Trophoblast cell (in vitro differentiated cells and primary cell): ENCODE measurements at regions not wholly inside any gene's neighbourhood (a gene's known extent, or its start where the extent isn't known, plus 50 kb on each side); places are given as distances from the start of the nearest gene placed in this dataset.

ENCODE experiments used
- DNase-seq, 2 donors: peaks; one replicate each; pipeline ENCODE4 v3.0.0-alpha.2; 2016
- H2AFZ ChIP-seq: 2 replicates; pipeline ENCODE4 v1.6.1; 2013; ENCODE audit warnings: low read length, moderate library complexity, mild to moderate bottlenecking; ENCODE audit not compliant: insufficient read depth, poor library complexity
- H2AK5ac ChIP-seq: 2 replicates; pipeline ENCODE4 v1.6.1; 2013; ENCODE audit warnings: mild to moderate bottlenecking, low read length
- H2BK120ac ChIP-seq: 2 replicates; pipeline ENCODE4 v1.6.1; 2013; ENCODE audit warnings: low read length, mild to moderate bottlenecking, moderate library complexity; ENCODE audit not compliant: insufficient read depth, poor library complexity
- H2BK12ac ChIP-seq: 2 replicates; pipeline ENCODE4 v1.6.1; 2013; ENCODE audit warnings: mild to moderate bottlenecking, low read length, moderate library complexity
- H2BK5ac ChIP-seq: 2 replicates; pipeline ENCODE4 v1.6.1; 2013; ENCODE audit warnings: low read length, low read depth, moderate library complexity, mild to moderate bottlenecking; ENCODE audit not compliant: poor library complexity
- H3K14ac ChIP-seq: 2 replicates; pipeline ENCODE4 v1.6.1; 2013; ENCODE audit warnings: mild to moderate bottlenecking, low read length
- H3K18ac ChIP-seq: 2 replicates; pipeline ENCODE4 v1.6.1; 2013; ENCODE audit warnings: mild to moderate bottlenecking, low read length
- H3K23ac ChIP-seq: 2 replicates; pipeline ENCODE4 v1.6.1; 2013; ENCODE audit warnings: low read length
- H3K27ac ChIP-seq: 2 replicates; pipeline ENCODE4 v1.5.1; 2013; ENCODE audit warnings: low read depth, mild to moderate bottlenecking, inconsistent platforms, low read length, moderate library complexity
- H3K27me3 ChIP-seq: 2 replicates; pipeline ENCODE4 v1.6.1; 2013; ENCODE audit warnings: inconsistent platforms, mild to moderate bottlenecking, low read length, moderate library complexity; ENCODE audit not compliant: insufficient read depth
- H3K36me3 ChIP-seq, 2 experiments: 1 replicate in 1 of 2; 2 replicates in 1 of 2; pipeline ENCODE4 v1.6.1; 2013; ENCODE audit warnings: low read length in 2 of 2, mild to moderate bottlenecking in 2 of 2, moderate library complexity in 1 of 2; ENCODE audit not compliant: insufficient read depth in 2 of 2, control insufficient read depth in 1 of 2
- H3K4ac ChIP-seq: 2 replicates; pipeline ENCODE4 v1.6.1; 2013; ENCODE audit warnings: low read depth, mild to moderate bottlenecking, low read length, moderate library complexity
- H3K4me1 ChIP-seq, 2 experiments: 1 replicate in 1 of 2; 2 replicates in 1 of 2; pipeline ENCODE4 v1.6.1; 2013; ENCODE audit warnings: low read length in 2 of 2, mild to moderate bottlenecking in 2 of 2, moderate library complexity in 1 of 2; ENCODE audit not compliant: insufficient read depth in 2 of 2, control insufficient read depth in 1 of 2
- H3K4me2 ChIP-seq: 2 replicates; pipeline ENCODE4 v1.6.1; 2013; ENCODE audit warnings: inconsistent platforms, mild to moderate bottlenecking, low read length, moderate library complexity
- H3K4me3 ChIP-seq: 2 replicates; pipeline ENCODE4 v1.5.1; 2013; ENCODE audit warnings: mild to moderate bottlenecking, low read depth, low read length, inconsistent platforms
- H3K79me1 ChIP-seq: one replicate; pipeline ENCODE4 v1.6.1; 2013; ENCODE audit warnings: low read length
- H3K79me2 ChIP-seq: 2 replicates; pipeline ENCODE4 v1.6.1; 2013; ENCODE audit warnings: low read length, mild to moderate bottlenecking; ENCODE audit not compliant: control insufficient read depth, insufficient read depth, poor library complexity
- H3K9ac ChIP-seq: 2 replicates; pipeline ENCODE4 v1.6.1; 2013; ENCODE audit warnings: mild to moderate bottlenecking, low read length
- H3K9me3 ChIP-seq: 2 replicates; pipeline ENCODE4 v1.6.1; 2013; ENCODE audit warnings: low read depth, mild to moderate bottlenecking, control low read depth, inconsistent platforms, low read length; ENCODE audit not compliant: insufficient read depth
- H4K12ac ChIP-seq: 2 replicates; pipeline ENCODE4 v1.6.1; 2013; ENCODE audit warnings: low read depth, mild to moderate bottlenecking, low read length, moderate library complexity
- H4K8ac ChIP-seq: 2 replicates; pipeline ENCODE4 v1.6.1; 2013; ENCODE audit warnings: low read depth, mild to moderate bottlenecking, low read length, moderate library complexity
- H4K91ac ChIP-seq: one replicate; pipeline ENCODE4 v1.6.1; 2013; ENCODE audit warnings: low read depth, mild to moderate bottlenecking, low read length, moderate library complexity
- WGBS: extraction: QIAGEN DNeasy Blood & Tissue Kit; methylation state at CpG from one replicate; pipeline ENCODE4 v1.1.7; 2013; ENCODE audit warnings: missing lambda C conversion rate; ENCODE audit not compliant: insufficient read length, insufficient coverage; ENCODE audit errors: extremely low coverage; 5-methylcytosine and 5-hydroxymethylcytosine counted together

GRCh38 chr9:109907400-109907799 lies 127.4 kb downstream of the PALM2AKAP2 start:
- H3K27me3 ChIP-seq: no peaks in the 10 kb centered on the region
- no peak overlapping the region for H3K18ac ChIP-seq
- H4K91ac ChIP-seq: no peak overlapping the region
- H3K79me2 ChIP-seq: no peaks in the 10 kb centered on the region
- H4K12ac ChIP-seq: no peak overlapping the region
- WGBS: no CpG with 5 or more reads among the region's 5 CpGs
- no peak overlapping the region for H3K4ac ChIP-seq
- H3K14ac ChIP-seq: no peak overlapping the region
- H3K79me1 ChIP-seq: no peaks in the 10 kb centered on the region
- H3K9me3 ChIP-seq: no peaks in the 10 kb centered on the region
- no peak overlapping the region for H2AK5ac ChIP-seq
- no peak overlapping the region for H3K4me2 ChIP-seq
- H3K4me3 ChIP-seq: no peak overlapping the region
- no peak overlapping the region for H2AFZ ChIP-seq
- no peak overlapping the region for H2BK120ac ChIP-seq
- no peak overlapping the region for H4K8ac ChIP-seq
- H3K27ac ChIP-seq: no peak overlapping the region
- H3K36me3 ChIP-seq: no peaks in the 10 kb centered on the region
- H3K4me1 ChIP-seq: peaks cover 0 to 2% of the 10 kb centered on the region in 2 experiments
- no peak overlapping the region for H3K23ac ChIP-seq
- no peak for DNase-seq
- H2BK12ac ChIP-seq: no peak overlapping the region
- no peak overlapping the region for H2BK5ac ChIP-seq
- no peak overlapping the region for H3K9ac ChIP-seq

GRCh38 chr9:109907810-109908458 lies 127.9 kb downstream of the PALM2AKAP2 start:
- peaks cover 0 to 2% of the 10 kb centered on the region in 2 experiments for H3K4me1 ChIP-seq
- H3K9ac ChIP-seq: no peak overlapping the region
- H3K23ac ChIP-seq: no peak overlapping the region
- no peak overlapping the region for H3K27ac ChIP-seq
- H2BK120ac ChIP-seq: no peak overlapping the region
- H3K9me3 ChIP-seq: no peaks in the 10 kb centered on the region
- no peak overlapping the region for H4K91ac ChIP-seq
- H3K18ac ChIP-seq: no peak overlapping the region
- H2AK5ac ChIP-seq: no peak overlapping the region
- H2AFZ ChIP-seq: no peak overlapping the region
- no peak overlapping the region for H2BK12ac ChIP-seq
- DNase-seq: no peak
- H2BK5ac ChIP-seq: no peak overlapping the region
- H3K14ac ChIP-seq: no peak overlapping the region
- H3K36me3 ChIP-seq: no peaks in the 10 kb centered on the region
- H3K79me1 ChIP-seq: no peaks in the 10 kb centered on the region
- H3K4me3 ChIP-seq: no peak overlapping the region
- no CpG with 5 or more reads among the region's 4 CpGs for WGBS
- no peak overlapping the region for H3K4me2 ChIP-seq
- no peak overlapping the region for H3K4ac ChIP-seq
- H3K79me2 ChIP-seq: no peaks in the 10 kb centered on the region
- H3K27me3 ChIP-seq: no peaks in the 10 kb centered on the region
- H4K8ac ChIP-seq: no peak overlapping the region
- no peak overlapping the region for H4K12ac ChIP-seq

GRCh38 chr9:109908459-109909390 lies 128.7 kb downstream of the PALM2AKAP2 start:
- H3K23ac ChIP-seq: no peak overlapping the region
- no peak overlapping the region for H3K4me2 ChIP-seq
- H2AK5ac ChIP-seq: no peak overlapping the region
- no peak overlapping the region for H3K27ac ChIP-seq
- no peak overlapping the region for H3K4me3 ChIP-seq
- H4K8ac ChIP-seq: no peak overlapping the region
- H3K4ac ChIP-seq: no peak overlapping the region
- H2BK12ac ChIP-seq: no peak overlapping the region
- H3K79me2 ChIP-seq: no peaks in the 10 kb centered on the region
- no peaks in the 10 kb centered on the region for H3K9me3 ChIP-seq
- H3K14ac ChIP-seq: no peak overlapping the region
- H2AFZ ChIP-seq: no peak overlapping the region
- H2BK120ac ChIP-seq: no peak overlapping the region
- H3K4me1 ChIP-seq: peaks cover 0 to 2% of the 10 kb centered on the region in 2 experiments
- no peaks in the 10 kb centered on the region for H3K79me1 ChIP-seq
- H3K36me3 ChIP-seq: no peaks in the 10 kb centered on the region
- H4K12ac ChIP-seq: no peak overlapping the region
- WGBS: no CpG with 5 or more reads among the region's 12 CpGs
- H4K91ac ChIP-seq: no peak overlapping the region
- no peak overlapping the region for H3K9ac ChIP-seq
- no peak overlapping the region for H3K18ac ChIP-seq
- no peak overlapping the region for H2BK5ac ChIP-seq
- DNase-seq: no peak
- no peaks in the 10 kb centered on the region for H3K27me3 ChIP-seq

GRCh38 chr9:109910671-109911518 lies 130.9 kb downstream of the PALM2AKAP2 start:
- no CpG with 5 or more reads among the region's 5 CpGs for WGBS
- no peak overlapping the region for H4K12ac ChIP-seq

More at GRCh38 chr9:109910671-109911518, 130.9 kb downstream of the PALM2AKAP2 start:
- H3K79me1 ChIP-seq: no peaks in the 10 kb centered on the region
- no peak overlapping the region for H2BK120ac ChIP-seq
- H4K91ac ChIP-seq: no peak overlapping the region
- H3K36me3 ChIP-seq: no peaks in the 10 kb centered on the region
- no peak overlapping the region for H2AK5ac ChIP-seq
- no peak overlapping the region for H3K27ac ChIP-seq
- H3K9me3 ChIP-seq: no peaks in the 10 kb centered on the region
- H2AFZ ChIP-seq: no peak overlapping the region
- H3K4me1 ChIP-seq: peaks cover 0 to 2% of the 10 kb centered on the region in 2 experiments
- H3K9ac ChIP-seq: no peak overlapping the region
- DNase-seq: peak in 1 of 2 donors; percentile 33
- H3K79me2 ChIP-seq: no peaks in the 10 kb centered on the region
- no peaks in the 10 kb centered on the region for H3K27me3 ChIP-seq
- H3K4me3 ChIP-seq: no peak overlapping the region
- no peak overlapping the region for H3K14ac ChIP-seq
- no peak overlapping the region for H2BK12ac ChIP-seq
- H3K23ac ChIP-seq: no peak overlapping the region
- no peak overlapping the region for H2BK5ac ChIP-seq
- H3K4me2 ChIP-seq: no peak overlapping the region
- H4K8ac ChIP-seq: no peak overlapping the region
- no peak overlapping the region for H3K18ac ChIP-seq
- no peak overlapping the region for H3K4ac ChIP-seq
